Neural crest cell (in vitro differentiated cells): ENCODE measurements at regions not wholly inside any gene's neighbourhood (a gene's known extent, or its start where the extent isn't known, plus 50 kb on each side); places are given as distances from the start of the nearest gene placed in this dataset.

Experiments
- DNase-seq: peaks from one replicate; pipeline ENCODE4 v3.0.0; 2021; ENCODE audit warnings: low read depth, mixed read lengths, low spot score
- H3K27ac Mint-ChIP-seq: one replicate; pipeline ENCODE4 v1.8.0; 2021; ENCODE audit warnings: mild to moderate bottlenecking, mixed read lengths; ENCODE audit not compliant: unreplicated experiment
- H3K27me3 Mint-ChIP-seq: 2 replicates; pipeline ENCODE4 v1.8.0; 2021; ENCODE audit warnings: low read depth, mild to moderate bottlenecking, mixed read lengths
- H3K36me3 Mint-ChIP-seq: 2 replicates; pipeline ENCODE4 v1.8.0; 2021; ENCODE audit warnings: low read depth, mild to moderate bottlenecking, mixed read lengths
- H3K4me1 Mint-ChIP-seq: 2 replicates; pipeline ENCODE4 v1.8.0; 2021; ENCODE audit warnings: mixed read lengths
- H3K4me3 Mint-ChIP-seq: one replicate; pipeline ENCODE4 v1.8.0; 2021; ENCODE audit warnings: mild to moderate bottlenecking, mixed read lengths
- H3K9me3 Mint-ChIP-seq: 2 replicates; pipeline ENCODE4 v1.8.0; 2021; ENCODE audit warnings: mixed read lengths
- TF ChIP-seq, protein P1 (sequence below): fragments of 200-600 bp; sonication (generic); conservative IDR thresholded peaks from 2 replicates; pipeline ENCODE4 v1.5.0; 2021; ENCODE audit warnings: antibody characterized with exemption, mild to moderate bottlenecking

GRCh38 chr10:4639960-4640359 lies 186.0 kb upstream of the AKR1E2 start:
- TF ChIP-seq, protein P1, sequence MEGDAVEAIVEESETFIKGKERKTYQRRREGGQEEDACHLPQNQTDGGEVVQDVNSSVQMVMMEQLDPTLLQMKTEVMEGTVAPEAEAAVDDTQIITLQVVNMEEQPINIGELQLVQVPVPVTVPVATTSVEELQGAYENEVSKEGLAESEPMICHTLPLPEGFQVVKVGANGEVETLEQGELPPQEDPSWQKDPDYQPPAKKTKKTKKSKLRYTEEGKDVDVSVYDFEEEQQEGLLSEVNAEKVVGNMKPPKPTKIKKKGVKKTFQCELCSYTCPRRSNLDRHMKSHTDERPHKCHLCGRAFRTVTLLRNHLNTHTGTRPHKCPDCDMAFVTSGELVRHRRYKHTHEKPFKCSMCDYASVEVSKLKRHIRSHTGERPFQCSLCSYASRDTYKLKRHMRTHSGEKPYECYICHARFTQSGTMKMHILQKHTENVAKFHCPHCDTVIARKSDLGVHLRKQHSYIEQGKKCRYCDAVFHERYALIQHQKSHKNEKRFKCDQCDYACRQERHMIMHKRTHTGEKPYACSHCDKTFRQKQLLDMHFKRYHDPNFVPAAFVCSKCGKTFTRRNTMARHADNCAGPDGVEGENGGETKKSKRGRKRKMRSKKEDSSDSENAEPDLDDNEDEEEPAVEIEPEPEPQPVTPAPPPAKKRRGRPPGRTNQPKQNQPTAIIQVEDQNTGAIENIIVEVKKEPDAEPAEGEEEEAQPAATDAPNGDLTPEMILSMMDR = no peak
- Mint-ChIP-seq H3K4me1 (no peaks in the 10 kb centered on the region), H3K27ac (no peak overlapping the region), H3K9me3 (no peaks in the 10 kb centered on the region), H3K36me3 (no peaks in the 10 kb centered on the region), H3K4me3 (no peak overlapping the region), H3K27me3 (no peaks in the 10 kb centered on the region)
- no peak for DNase-seq

DNA sequence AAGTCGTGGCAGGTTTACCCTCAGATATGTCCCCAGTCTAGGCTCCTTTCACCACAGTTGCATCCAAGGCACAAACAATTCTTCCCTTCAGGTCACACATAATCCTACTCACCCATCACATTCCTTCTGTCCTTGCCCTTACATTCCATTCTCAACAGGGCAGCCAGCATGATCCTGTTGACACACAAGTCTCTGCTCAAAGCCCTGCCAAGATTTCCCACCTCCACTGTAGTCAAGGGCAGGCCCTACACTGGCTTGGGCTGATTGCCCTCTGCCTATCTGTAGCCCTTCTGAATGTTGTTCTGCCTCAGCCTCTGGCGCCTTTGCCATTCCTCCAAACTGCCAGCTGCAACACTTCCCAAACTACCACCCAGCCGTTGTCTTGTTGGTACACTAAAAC lies 187.9 kb upstream of the AKR1E2 start:
- Mint-ChIP-seq H3K27ac (no peak overlapping the region), H3K4me3 (no peak overlapping the region), H3K36me3 (no peaks in the 10 kb centered on the region), H3K9me3 (no peaks in the 10 kb centered on the region), H3K27me3 (no peaks in the 10 kb centered on the region), H3K4me1 (peaks cover under 1% of the 10 kb centered on the region)
- no peak for DNase-seq
- TF ChIP-seq, protein P1 = no peak

GRCh38 chr10:4637657-4638056 lies 188.3 kb upstream of the AKR1E2 start:
- peaks cover 5% of the 10 kb centered on the region for H3K4me1 Mint-ChIP-seq
- no peaks in the 10 kb centered on the region for H3K36me3 Mint-ChIP-seq
- no peaks in the 10 kb centered on the region for H3K9me3 Mint-ChIP-seq
- no peak overlapping the region for H3K4me3 Mint-ChIP-seq
- no peak for DNase-seq
- no peak overlapping the region for H3K27ac Mint-ChIP-seq
- TF ChIP-seq, protein P1 = no peak
- H3K27me3 Mint-ChIP-seq = no peaks in the 10 kb centered on the region

GRCh38 chr10:4635883-4636282 lies 190.1 kb upstream of the AKR1E2 start:
- TF ChIP-seq, protein P1 = no peak
- no peak overlapping the region for H3K27ac Mint-ChIP-seq
- H3K27me3 Mint-ChIP-seq = no peaks in the 10 kb centered on the region
- no peaks in the 10 kb centered on the region for H3K36me3 Mint-ChIP-seq
- no peak for DNase-seq
- H3K4me1 Mint-ChIP-seq = peaks cover 5% of the 10 kb centered on the region
- peaks cover 4% of the 10 kb centered on the region for H3K9me3 Mint-ChIP-seq
- H3K4me3 Mint-ChIP-seq = no peak overlapping the region

DNA sequence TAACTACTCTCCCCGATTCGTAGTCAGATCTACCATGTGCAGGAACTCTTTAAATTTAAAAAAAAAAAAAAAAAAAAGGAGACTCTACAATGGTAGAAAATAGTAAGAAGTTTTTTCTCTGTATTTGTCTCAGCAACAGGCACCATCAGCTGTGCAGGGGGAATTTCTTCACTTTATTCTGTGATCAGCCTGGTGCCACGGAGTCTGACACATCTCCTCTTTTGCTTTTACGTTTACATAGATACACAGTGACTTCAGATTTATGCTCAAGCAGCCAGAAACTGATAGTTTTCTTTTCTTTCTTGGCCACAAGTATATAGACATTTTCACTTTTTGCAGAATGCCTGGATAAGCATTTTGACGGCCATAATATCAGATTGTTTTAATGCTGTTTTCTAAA lies 190.6 kb upstream of the AKR1E2 start:
- H3K4me1 Mint-ChIP-seq = peaks cover 5% of the 10 kb centered on the region
- no peaks in the 10 kb centered on the region for H3K27me3 Mint-ChIP-seq
- peaks cover 4% of the 10 kb centered on the region for H3K9me3 Mint-ChIP-seq
- no peak for DNase-seq
- no peak overlapping the region for H3K4me3 Mint-ChIP-seq
- TF ChIP-seq, protein P1 = no peak
- no peaks in the 10 kb centered on the region for H3K36me3 Mint-ChIP-seq
- no peak overlapping the region for H3K27ac Mint-ChIP-seq

DNA sequence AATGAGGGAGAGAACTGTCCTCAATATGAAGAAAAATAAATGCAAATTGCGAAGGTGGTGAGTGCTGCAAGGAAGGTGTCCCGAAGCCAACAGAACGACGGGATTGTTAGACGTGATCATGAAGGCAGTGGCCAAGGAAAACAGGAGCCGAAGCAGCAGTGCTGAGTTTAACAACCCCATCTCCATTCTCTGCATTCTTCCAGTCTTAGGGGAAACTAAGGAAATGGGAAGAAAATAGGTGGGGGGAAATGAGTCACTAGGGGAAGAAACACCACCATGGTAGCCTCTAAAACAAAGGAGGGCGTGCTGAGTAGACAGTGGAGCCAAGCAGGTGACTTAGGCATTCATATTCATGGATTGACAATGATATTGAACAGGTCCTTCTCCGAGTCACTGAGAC lies 192.2 kb upstream of the AKR1E2 start:
- no peak overlapping the region for H3K27ac Mint-ChIP-seq
- H3K27me3 Mint-ChIP-seq = no peaks in the 10 kb centered on the region
- DNase-seq = no peak
- H3K36me3 Mint-ChIP-seq = no peaks in the 10 kb centered on the region
- peaks cover 5% of the 10 kb centered on the region for H3K4me1 Mint-ChIP-seq
- TF ChIP-seq, protein P1 = no peak
- H3K9me3 Mint-ChIP-seq = peaks cover 4% of the 10 kb centered on the region
- H3K4me3 Mint-ChIP-seq = no peak overlapping the region
